ENCODE measurements at regions not wholly inside any gene's neighbourhood (a gene's known extent, or its start where the extent isn't known, plus 50 kb on each side); places are given as distances from the start of the nearest gene placed in this dataset.

DNA sequence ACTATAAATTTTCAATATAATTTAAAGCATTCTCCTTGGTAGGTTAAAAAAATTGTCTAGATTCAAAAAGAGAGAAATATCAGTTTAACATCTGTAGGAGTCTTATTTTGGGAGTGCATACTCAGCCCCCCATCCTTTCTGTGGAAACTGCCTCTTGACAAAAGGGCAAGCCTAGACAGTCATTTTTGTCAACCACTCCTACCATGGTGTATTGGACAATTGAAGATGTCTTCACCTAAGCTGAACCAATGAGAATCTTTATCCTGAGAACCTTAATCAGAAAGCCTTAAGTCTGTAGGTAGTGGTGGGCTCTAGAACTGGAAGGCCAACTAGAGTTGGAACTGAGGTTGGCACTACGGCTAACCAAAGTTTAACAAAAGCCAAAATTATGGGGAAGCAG is 65.7 kb upstream of the MED13 start:
- DNase-seq (ENCODE audit: low spot score), result no peak
- intact Hi-C loops (cut with DNase I), result no loop called here

- no peak for DNase-seq (ENCODE audit: low spot score)
- intact Hi-C loops (cut with DNase I), result no loop called here
Measured at GRCh38 chr17:62126292-62126691, 61.2 kb upstream of the MED13 start.

- no peak for DNase-seq (ENCODE audit: low spot score)
- intact Hi-C loops (cut with DNase I), result no loop called here
Measured at GRCh38 chr17:62125307-62125706, 60.2 kb upstream of the MED13 start.

GRCh38 chr17:62121025-62121730 is 56.1 kb upstream of the MED13 start:
- DNase-seq (ENCODE audit: low spot score), result no peak
- intact Hi-C loops (cut with DNase I), result no loop called here

GRCh38 chr17:62119373-62119772 is 54.3 kb upstream of the MED13 start:
- intact Hi-C loops (cut with DNase I), result no loop called here
- no peak for DNase-seq (ENCODE audit: low spot score)

All from posterior vena cava (tissue), 2 donors.